Parathyroid adenoma (tissue), 2 donors: ENCODE measurements at regions not wholly inside any gene's neighbourhood (a gene's known extent, or its start where the extent isn't known, plus 50 kb on each side); places are given as distances from the start of the nearest gene placed in this dataset.

Experiments
- H2AFZ ChIP-seq: fragments of 300-600 bp; sonication (generic); one replicate; pipeline ENCODE4 v1.7.0; 2017; ENCODE audit warnings: antibody characterized with exemption, mild to moderate bottlenecking
- H3K27ac ChIP-seq: fragments of 300-600 bp; sonication (generic); one replicate; pipeline ENCODE4 v1.7.0; 2017
- H3K27me3 ChIP-seq: fragments of 300-600 bp; sonication (generic); one replicate; pipeline ENCODE4 v1.7.0; 2017; ENCODE audit warnings: low read length; ENCODE audit not compliant: control insufficient read depth, insufficient read depth
- H3K36me3 ChIP-seq: fragments of 300-600 bp; sonication (generic); one replicate; pipeline ENCODE4 v1.7.0; 2017; ENCODE audit warnings: low read length; ENCODE audit not compliant: control insufficient read depth, insufficient read depth
- H3K4me1 ChIP-seq: fragments of 300-600 bp; sonication (generic); one replicate; pipeline ENCODE4 v1.7.0; 2017; ENCODE audit warnings: control low read depth
- H3K4me2 ChIP-seq: fragments of 300-600 bp; sonication (generic); one replicate; pipeline ENCODE4 v1.7.0; 2017; ENCODE audit warnings: low read length
- H3K4me3 ChIP-seq: fragments of 300-600 bp; sonication (generic); one replicate; pipeline ENCODE4 v1.7.0; 2017; ENCODE audit warnings: low read depth, low read length
- H3K79me2 ChIP-seq: fragments of 300-600 bp; sonication (generic); one replicate; pipeline ENCODE4 v1.7.0; 2017; ENCODE audit warnings: control low read depth
- H3K9ac ChIP-seq: fragments of 300-600 bp; sonication (generic); one replicate; pipeline ENCODE4 v1.7.0; 2017; ENCODE audit warnings: mild to moderate bottlenecking
- H3K9me3 ChIP-seq: fragments of 300-600 bp; sonication (generic); one replicate; pipeline ENCODE4 v1.7.0; 2017; ENCODE audit warnings: low read length; ENCODE audit not compliant: control insufficient read depth
- TF ChIP-seq, protein P1 (sequence below): fragments of 300-600 bp; sonication (generic); IDR thresholded peaks from one replicate; pipeline ENCODE4 v1.7.0; 2017; ENCODE audit warnings: antibody characterized with exemption, mild to moderate bottlenecking
- donor health status: primary hyperparathyroidism.

DNA sequence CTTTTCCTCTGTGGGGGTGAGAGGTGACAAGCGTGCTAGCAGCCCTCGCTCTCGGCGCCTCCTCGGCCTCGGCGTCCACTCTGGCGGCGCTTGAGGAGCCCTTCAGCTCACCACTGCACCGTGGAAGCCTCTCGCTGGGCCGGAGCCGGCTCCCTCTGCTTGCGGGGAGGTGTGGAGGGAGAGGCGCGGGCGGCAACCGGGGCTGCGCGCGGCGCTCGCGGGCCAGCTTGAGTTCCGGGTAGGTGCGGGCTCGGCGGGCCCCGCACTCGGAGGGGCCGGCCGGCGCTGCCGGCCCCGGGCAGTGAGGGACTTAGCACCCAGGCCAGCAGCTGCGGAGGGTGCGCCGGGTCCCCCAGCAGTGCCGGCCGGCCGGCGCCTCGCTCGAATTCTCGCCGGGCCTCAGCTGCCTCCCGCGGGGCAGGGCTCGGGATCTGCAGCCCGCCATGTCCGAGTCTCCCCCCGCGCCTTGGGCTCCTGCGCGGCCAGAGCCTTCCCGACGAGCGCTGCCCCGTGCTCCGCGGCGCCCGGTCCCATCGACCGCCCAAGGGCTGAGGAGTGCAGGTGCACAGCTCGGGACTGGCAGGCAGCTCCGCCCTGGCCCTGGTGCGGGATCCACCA lies 352.8 kb upstream of the PODXL start:
- Histone ChIP-seq H3K79me2 (no peaks in the 10 kb centered on the region), H3K9me3 (no peaks in the 10 kb centered on the region), H3K9ac (no peak overlapping the region), H3K27ac (no peak overlapping the region), H3K27me3 (no peaks in the 10 kb centered on the region), H3K4me1 (peaks cover 10% of the 10 kb centered on the region), H3K36me3 (no peaks in the 10 kb centered on the region), H2AFZ (peak overlapping the region; percentile 59), H3K4me3 (peak overlapping the region; percentile 49), H3K4me2 (peak overlapping the region; percentile 55)
- TF ChIP-seq, protein P1, sequence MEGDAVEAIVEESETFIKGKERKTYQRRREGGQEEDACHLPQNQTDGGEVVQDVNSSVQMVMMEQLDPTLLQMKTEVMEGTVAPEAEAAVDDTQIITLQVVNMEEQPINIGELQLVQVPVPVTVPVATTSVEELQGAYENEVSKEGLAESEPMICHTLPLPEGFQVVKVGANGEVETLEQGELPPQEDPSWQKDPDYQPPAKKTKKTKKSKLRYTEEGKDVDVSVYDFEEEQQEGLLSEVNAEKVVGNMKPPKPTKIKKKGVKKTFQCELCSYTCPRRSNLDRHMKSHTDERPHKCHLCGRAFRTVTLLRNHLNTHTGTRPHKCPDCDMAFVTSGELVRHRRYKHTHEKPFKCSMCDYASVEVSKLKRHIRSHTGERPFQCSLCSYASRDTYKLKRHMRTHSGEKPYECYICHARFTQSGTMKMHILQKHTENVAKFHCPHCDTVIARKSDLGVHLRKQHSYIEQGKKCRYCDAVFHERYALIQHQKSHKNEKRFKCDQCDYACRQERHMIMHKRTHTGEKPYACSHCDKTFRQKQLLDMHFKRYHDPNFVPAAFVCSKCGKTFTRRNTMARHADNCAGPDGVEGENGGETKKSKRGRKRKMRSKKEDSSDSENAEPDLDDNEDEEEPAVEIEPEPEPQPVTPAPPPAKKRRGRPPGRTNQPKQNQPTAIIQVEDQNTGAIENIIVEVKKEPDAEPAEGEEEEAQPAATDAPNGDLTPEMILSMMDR = no peak

DNA sequence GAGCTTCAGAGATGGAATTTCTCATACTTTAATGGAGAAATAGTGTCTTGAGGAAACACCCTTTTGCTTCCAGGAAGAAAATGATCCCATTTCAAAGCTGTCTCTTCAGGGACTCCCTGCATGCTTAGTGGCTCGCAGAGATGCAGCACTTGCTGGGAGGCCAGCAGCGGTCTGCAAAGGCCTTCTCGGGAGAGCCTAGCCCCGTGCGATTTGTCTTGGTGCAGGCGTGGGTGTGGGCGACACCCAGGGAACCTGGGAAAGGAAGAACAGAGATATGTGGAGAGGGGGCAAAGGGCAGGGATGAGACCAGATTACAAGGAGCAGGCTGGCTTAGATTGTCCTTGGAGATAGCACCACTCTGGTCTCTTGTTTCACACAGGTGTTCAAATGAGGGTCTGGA lies 352.3 kb upstream of the PODXL start:
- H3K9me3 ChIP-seq = no peaks in the 10 kb centered on the region
- TF ChIP-seq, protein P1 = no peak
- no peak overlapping the region for H3K9ac ChIP-seq
- peaks cover 10% of the 10 kb centered on the region for H3K4me1 ChIP-seq
- no peak overlapping the region for H3K27ac ChIP-seq
- no peak overlapping the region for H3K4me3 ChIP-seq
- peak overlapping the region; percentile 55 for H3K4me2 ChIP-seq
- H3K36me3 ChIP-seq = no peaks in the 10 kb centered on the region
- no peaks in the 10 kb centered on the region for H3K79me2 ChIP-seq
- peak overlapping the region; percentile 59 for H2AFZ ChIP-seq
- no peaks in the 10 kb centered on the region for H3K27me3 ChIP-seq

DNA sequence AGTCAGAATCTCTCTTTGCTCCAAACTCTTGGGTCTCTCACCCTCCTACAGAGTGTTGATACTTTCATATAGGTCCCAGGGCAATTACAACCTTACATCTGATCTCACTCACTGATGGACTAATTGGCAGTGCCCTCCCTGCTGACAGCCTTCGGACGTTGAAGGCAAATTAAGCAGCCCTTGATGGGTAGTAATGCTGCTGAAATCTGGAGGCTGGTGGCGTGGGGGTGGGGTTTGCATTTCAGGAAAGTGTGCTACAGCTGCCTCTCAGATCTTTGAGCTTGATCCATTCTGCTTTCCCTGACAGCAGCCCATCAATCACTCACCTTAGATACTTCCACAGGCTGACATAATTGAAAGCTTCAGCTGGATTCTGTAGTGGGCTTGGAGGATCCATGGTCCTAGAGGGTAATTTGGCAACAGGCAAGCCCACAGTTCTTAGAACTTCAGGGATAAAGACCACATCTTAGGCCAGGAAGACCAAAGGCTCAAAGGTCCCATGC lies 349.1 kb upstream of the PODXL start:
- Histone ChIP-seq H3K4me1 (no peaks in the 10 kb centered on the region), H3K36me3 (no peaks in the 10 kb centered on the region), H3K9me3 (no peaks in the 10 kb centered on the region), H3K9ac (no peak overlapping the region), H3K4me3 (no peak overlapping the region), H3K79me2 (no peaks in the 10 kb centered on the region), H3K27ac (no peak overlapping the region), H3K4me2 (no peak overlapping the region), H3K27me3 (no peaks in the 10 kb centered on the region), H2AFZ (no peak overlapping the region)
- TF ChIP-seq, protein P1 = no peak

DNA sequence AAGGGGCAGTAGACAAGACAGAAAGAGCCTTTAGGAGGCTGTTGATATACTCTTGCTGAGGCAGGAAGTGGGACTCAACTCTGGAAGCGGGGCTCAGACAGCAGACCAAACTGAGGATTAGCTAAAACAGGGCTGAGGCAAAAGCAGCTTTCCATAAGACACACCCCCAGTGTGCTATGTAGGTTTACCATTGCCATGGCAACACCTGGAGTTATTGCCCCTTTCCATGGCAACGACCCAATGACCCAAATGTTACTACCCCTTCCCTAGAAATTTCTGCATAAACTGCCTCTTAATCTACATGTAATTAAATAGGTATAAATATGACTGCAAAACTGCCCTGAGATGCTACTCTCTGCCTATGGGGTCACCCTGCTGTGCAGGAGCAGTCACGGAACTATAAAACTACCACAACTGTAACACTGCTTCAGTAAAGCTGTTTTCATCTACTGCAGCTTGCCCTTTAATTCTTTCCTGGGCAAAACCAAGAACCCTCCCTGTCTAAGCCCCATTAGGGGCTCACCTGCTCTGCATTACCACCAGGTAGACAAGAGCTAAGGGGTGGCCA lies 348.4 kb upstream of the PODXL start:
- Histone ChIP-seq H3K79me2 (no peaks in the 10 kb centered on the region), H3K4me2 (no peak overlapping the region), H3K27me3 (no peaks in the 10 kb centered on the region), H2AFZ (no peak overlapping the region), H3K9me3 (no peaks in the 10 kb centered on the region), H3K4me3 (no peak overlapping the region), H3K9ac (no peak overlapping the region), H3K4me1 (no peaks in the 10 kb centered on the region), H3K27ac (no peak overlapping the region), H3K36me3 (no peaks in the 10 kb centered on the region)
- TF ChIP-seq, protein P1 = no peak

DNA sequence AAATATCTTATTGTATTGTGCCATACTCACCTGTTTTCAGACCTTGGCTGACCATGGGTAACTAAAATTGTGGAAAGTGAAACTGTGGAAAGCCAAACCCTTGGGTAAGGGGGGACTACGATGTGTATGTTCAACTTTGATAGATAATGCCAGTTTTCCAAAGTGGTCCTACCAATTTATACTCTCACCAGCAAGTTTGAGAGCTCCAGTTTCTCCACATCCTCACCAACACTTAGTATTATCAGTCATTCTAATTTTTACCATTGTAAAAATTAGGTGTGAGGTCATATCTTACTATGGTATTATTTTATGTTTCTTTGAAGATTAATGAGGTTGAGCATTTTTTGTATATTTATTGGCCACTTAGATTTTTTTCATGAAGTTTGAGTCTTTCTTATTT lies 346.9 kb upstream of the PODXL start:
- no peaks in the 10 kb centered on the region for H3K27me3 ChIP-seq
- no peak overlapping the region for H3K4me3 ChIP-seq
- no peaks in the 10 kb centered on the region for H3K79me2 ChIP-seq
- no peak overlapping the region for H2AFZ ChIP-seq
- H3K9ac ChIP-seq = no peak overlapping the region
- H3K4me1 ChIP-seq = no peaks in the 10 kb centered on the region
- no peak overlapping the region for H3K4me2 ChIP-seq
- TF ChIP-seq, protein P1 = no peak
- no peaks in the 10 kb centered on the region for H3K9me3 ChIP-seq
- no peak overlapping the region for H3K27ac ChIP-seq
- H3K36me3 ChIP-seq = no peaks in the 10 kb centered on the region
